ENCODE measurements at regions not wholly inside any gene's neighbourhood (a gene's known extent, or its start where the extent isn't known, plus 50 kb on each side); places are given as distances from the start of the nearest gene placed in this dataset.

DNA sequence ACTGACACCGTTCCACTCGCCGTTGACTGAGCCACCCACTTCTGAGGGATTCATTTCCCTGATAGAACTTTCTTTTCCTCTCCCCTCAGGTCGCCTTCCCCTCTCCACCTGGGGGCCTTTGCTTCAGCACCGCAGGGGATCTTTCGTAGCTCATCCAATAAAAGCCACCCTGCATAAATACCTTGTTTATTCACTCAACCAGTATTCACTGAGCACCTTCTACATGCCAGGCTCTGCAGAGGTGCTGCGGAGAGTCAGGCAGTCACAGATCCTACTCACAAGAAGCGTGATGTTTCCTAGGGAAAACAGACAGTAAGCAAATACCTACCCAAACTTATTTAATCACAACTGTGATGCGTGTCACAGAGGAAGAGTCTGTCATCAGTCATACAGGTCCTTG is 127.7 kb downstream of the TEX36 start:
- no peak for DNase-seq (ENCODE audit: low read depth)
- no peak overlapping the region for H3K4me3 ChIP-seq (ENCODE audit: low read depth, low read length)

DNA sequence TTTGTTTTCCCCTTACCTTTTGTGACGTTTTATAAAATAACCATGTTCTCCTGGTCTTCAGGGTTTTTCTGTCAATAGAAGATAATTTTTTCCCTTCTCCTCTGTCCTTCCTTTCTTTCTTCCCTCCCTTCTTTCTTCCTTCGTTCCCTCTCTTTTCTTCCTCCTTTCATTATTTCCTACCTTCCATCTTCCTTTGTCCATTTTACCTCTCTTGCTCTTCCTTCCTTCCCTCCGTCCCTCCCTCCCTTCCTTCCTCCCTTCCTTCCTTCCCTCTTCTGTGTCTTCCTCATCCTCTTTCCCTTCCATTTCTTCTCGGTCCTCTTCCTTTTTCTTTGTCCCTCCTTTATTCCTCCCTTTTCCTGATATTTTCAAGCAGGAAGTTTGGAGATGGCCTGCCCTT is 128.2 kb downstream of the TEX36 start:
- no peak for DNase-seq (ENCODE audit: low read depth)
- H3K4me3 ChIP-seq (ENCODE audit: low read depth, low read length), result no peak overlapping the region
- TF ChIP-seq, protein P1, sequence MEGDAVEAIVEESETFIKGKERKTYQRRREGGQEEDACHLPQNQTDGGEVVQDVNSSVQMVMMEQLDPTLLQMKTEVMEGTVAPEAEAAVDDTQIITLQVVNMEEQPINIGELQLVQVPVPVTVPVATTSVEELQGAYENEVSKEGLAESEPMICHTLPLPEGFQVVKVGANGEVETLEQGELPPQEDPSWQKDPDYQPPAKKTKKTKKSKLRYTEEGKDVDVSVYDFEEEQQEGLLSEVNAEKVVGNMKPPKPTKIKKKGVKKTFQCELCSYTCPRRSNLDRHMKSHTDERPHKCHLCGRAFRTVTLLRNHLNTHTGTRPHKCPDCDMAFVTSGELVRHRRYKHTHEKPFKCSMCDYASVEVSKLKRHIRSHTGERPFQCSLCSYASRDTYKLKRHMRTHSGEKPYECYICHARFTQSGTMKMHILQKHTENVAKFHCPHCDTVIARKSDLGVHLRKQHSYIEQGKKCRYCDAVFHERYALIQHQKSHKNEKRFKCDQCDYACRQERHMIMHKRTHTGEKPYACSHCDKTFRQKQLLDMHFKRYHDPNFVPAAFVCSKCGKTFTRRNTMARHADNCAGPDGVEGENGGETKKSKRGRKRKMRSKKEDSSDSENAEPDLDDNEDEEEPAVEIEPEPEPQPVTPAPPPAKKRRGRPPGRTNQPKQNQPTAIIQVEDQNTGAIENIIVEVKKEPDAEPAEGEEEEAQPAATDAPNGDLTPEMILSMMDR (conservative IDR thresholded peaks at IDR 0.05; ENCODE audit: low read depth, low read length), result no peak

More for the DNA sequence above, 127.7 kb downstream of the TEX36 start:
- TF ChIP-seq, protein P1 (conservative IDR thresholded peaks at IDR 0.05; ENCODE audit: low read depth, low read length), result no peak

DNA sequence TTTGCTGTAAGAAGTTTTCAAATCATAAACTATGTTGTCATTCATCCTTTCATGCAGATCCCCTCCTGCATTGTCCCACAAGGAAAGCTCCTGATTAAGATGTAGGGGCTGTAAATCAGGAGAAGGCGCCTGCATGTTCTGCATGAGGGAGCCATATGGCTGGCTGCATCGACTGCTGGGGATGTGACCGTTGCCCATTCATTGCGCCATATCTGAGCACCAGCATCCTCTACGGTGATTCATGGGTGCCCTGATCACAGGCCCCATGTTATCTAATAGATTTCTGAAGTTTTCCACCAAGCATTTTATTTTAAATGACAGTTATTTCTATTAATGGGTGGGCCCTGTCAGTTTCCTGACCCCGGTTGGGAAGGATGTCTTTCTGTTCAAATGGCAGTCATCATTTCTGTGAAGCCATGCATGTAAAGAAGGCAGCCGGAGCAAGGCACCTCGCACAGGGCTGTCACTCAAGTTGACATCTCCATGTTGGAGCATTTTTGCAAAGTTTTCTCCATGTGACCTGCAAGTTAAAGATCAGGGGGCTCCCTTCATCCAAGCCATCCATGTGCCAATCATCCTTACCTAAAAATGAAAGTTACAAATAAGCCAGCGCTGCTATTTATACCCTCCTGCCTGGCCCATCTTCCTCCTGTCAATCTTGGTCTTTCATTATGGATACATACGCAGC is 128.8 kb downstream of the TEX36 start:
- no peak for DNase-seq (ENCODE audit: low read depth)
- H3K4me3 ChIP-seq (ENCODE audit: low read depth, low read length), result no peak overlapping the region
- TF ChIP-seq, protein P1 (conservative IDR thresholded peaks at IDR 0.05; ENCODE audit: low read depth, low read length), result no peak

DNA sequence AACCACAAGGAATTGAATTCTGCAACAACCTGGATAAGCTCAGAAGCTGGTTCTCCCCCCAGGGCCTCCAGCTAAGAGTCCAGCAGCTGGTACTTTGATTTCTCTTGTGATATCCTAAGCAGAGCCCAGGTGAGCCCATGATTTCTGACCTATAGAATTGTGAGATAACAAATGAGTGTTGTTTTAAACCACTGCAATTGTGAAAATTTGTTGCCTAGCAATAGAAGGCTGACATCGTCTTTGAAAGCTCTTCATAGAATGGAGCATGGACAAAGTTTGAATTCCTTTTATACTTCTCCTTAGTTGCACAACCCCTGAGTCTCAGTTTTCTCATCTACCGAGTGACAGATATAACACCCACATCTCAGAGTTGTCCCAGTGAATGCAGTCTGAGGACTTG is 129.9 kb downstream of the TEX36 start:
- TF ChIP-seq, protein P1 (conservative IDR thresholded peaks at IDR 0.05; ENCODE audit: low read depth, low read length), result no peak
- H3K4me3 ChIP-seq (ENCODE audit: low read depth, low read length), result no peak overlapping the region
- DNase-seq (ENCODE audit: low read depth), result no peak

DNA sequence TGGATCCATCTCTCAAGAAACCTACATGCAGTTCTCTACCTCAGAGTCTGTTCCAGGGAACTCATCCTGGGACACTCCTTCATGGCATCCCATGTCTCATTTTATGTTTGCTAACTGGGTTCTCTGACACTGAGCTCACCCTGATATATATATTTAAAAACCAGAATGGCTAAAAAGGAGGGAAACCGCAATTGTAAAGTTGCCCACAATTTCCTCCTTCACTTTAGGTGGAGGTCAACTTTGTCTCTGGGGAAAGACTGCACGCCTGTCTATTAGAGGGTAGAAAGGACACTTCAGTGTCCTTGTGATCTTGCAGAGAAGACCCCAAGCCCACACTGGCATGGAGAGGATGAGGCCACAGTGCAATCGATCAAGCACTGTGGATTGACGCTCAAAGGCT is 131.7 kb downstream of the TEX36 start:
- no peak for DNase-seq (ENCODE audit: low read depth)
- TF ChIP-seq, protein P1 (conservative IDR thresholded peaks at IDR 0.05; ENCODE audit: low read depth, low read length), result no peak
- H3K4me3 ChIP-seq (ENCODE audit: low read depth, low read length), result no peak overlapping the region

DNA sequence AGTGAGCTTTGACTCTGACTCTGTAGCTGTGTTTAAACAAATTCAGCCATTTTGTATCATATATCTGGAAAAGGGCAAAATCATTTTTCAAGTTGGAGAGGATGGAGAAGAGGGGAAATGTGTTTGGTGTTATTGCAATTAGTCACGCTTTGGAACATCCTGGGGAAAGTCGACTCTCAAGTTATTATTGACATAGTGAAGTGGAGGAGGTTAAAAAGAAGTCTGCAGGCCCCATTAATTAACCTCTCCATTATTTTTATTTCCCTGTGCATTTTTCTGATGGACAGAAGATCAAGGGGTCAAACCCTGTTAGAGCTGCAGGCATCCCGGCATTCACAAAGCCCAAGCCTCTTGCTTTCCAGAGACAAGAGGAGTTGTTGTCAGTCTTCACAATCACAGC is 132.6 kb downstream of the TEX36 start:
- DNase-seq (ENCODE audit: low read depth), result no peak

More for the DNA sequence above, 132.6 kb downstream of the TEX36 start:
- H3K4me3 ChIP-seq (ENCODE audit: low read depth, low read length), result no peak overlapping the region
- TF ChIP-seq, protein P1 (conservative IDR thresholded peaks at IDR 0.05; ENCODE audit: low read depth, low read length), result no peak
